ENCODE measurements at regions not wholly inside any gene's neighbourhood (a gene's known extent, or its start where the extent isn't known, plus 50 kb on each side); places are given as distances from the start of the nearest gene placed in this dataset.
"Not testable (repeated sequence)": the region's sequence is repeated elsewhere in the genome, so short reads cannot be mapped to it uniquely, and the experiment has no call there.

- H3K4me1 ChIP-seq (ENCODE audit: control insufficient read depth, extremely low read depth, insufficient read depth, low read length); H3K4me3 ChIP-seq (replicated peaks in 1 of 3; ENCODE audit: insufficient read depth in 1 of 3, low read depth in 1 of 3, low read length in 3 of 3); H3K27me3 ChIP-seq (ENCODE audit: control insufficient read depth in 2 of 2, insufficient read depth in 2 of 2, low read length in 2 of 2); H2AFZ ChIP-seq (ENCODE audit: low read depth, low read length); H3K9me3 ChIP-seq (replicated peaks; ENCODE audit: control insufficient read depth, insufficient read depth, low read length); DNase-seq (ENCODE audit: low read depth, low spot score); H3K9me1 ChIP-seq (replicated peaks; ENCODE audit: control insufficient read depth, extremely low read depth, insufficient read depth, low read length); POLR2A ChIA-PET; H3K36me3 ChIP-seq (ENCODE audit: control insufficient read depth in 2 of 2, extremely low read depth in 1 of 2, insufficient read depth in 2 of 2, low read length in 2 of 2); H3K9ac ChIP-seq (replicated peaks; ENCODE audit: extremely low read depth, insufficient read depth, low read length); H3K4me2 ChIP-seq (ENCODE audit: insufficient read depth, low read length); CTCF ChIA-PET; BruUV-seq (replicated peaks); H3K27ac ChIP-seq (ENCODE audit: insufficient read depth, low read depth, low read length); intact Hi-C loops (cut with micrococcal nuclease); H4K20me1 ChIP-seq (replicated peaks; ENCODE audit: control insufficient read depth, extremely low read depth, insufficient read depth, low read length); dilution Hi-C loops (cut with MboI; ENCODE audit: extremely low pct_ligation_motif_present, low sequenced_read_pairs): not testable (repeated sequence)
- peaks cover 60% of the 10 kb centered on the region for H3K79me2 ChIP-seq (ENCODE audit: control insufficient read depth, insufficient read depth, low read length)
- FAIRE-seq: peak; percentile 63
Observed at GRCh38 chr2:111488451-111488850, 367.7 kb downstream of the BCL2L11 start.

DNA sequence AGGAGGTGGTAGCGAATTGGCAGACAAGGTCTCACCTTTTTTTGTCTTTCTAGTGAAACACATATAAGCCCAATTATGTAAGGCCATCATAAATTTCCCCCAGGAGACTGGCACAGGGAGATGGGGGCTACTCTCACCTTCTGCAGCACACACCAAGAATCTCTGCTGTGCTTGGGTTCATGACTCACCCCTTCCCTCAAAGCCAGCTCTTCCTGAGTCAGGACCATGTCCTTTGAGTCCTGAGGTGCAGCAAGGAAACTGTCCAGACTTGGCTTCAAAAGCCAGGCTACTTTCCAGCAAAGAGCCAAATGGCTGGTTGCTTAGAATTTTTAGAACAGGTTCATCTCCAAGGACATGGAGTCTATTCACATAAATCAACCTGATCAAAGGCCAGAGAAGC is 368.7 kb downstream of the BCL2L11 start:
- Histone ChIP-seq H3K79me2 (ENCODE audit: control insufficient read depth, insufficient read depth, low read length) (peaks cover 58% of the 10 kb centered on the region), H3K27ac (ENCODE audit: insufficient read depth, low read depth, low read length) (peak overlapping the region; percentile 23)
- dilution Hi-C loops (cut with MboI; ENCODE audit: extremely low pct_ligation_motif_present, low sequenced_read_pairs); H3K27me3 ChIP-seq (ENCODE audit: control insufficient read depth in 2 of 2, insufficient read depth in 2 of 2, low read length in 2 of 2); H3K9me3 ChIP-seq (replicated peaks; ENCODE audit: control insufficient read depth, insufficient read depth, low read length); DNase-seq (ENCODE audit: low read depth, low spot score); H3K9ac ChIP-seq (replicated peaks; ENCODE audit: extremely low read depth, insufficient read depth, low read length); POLR2A ChIA-PET; H2AFZ ChIP-seq (ENCODE audit: low read depth, low read length); CTCF ChIA-PET; H3K36me3 ChIP-seq (ENCODE audit: control insufficient read depth in 2 of 2, extremely low read depth in 1 of 2, insufficient read depth in 2 of 2, low read length in 2 of 2); H3K4me3 ChIP-seq (replicated peaks in 1 of 3; ENCODE audit: insufficient read depth in 1 of 3, low read depth in 1 of 3, low read length in 3 of 3); H3K4me2 ChIP-seq (ENCODE audit: insufficient read depth, low read length); H4K20me1 ChIP-seq (replicated peaks; ENCODE audit: control insufficient read depth, extremely low read depth, insufficient read depth, low read length); H3K4me1 ChIP-seq (ENCODE audit: control insufficient read depth, extremely low read depth, insufficient read depth, low read length); intact Hi-C loops (cut with micrococcal nuclease); H3K9me1 ChIP-seq (replicated peaks; ENCODE audit: control insufficient read depth, extremely low read depth, insufficient read depth, low read length); BruUV-seq (replicated peaks): not testable (repeated sequence)
- FAIRE-seq: peak; percentile 98

- H3K9me3 ChIP-seq (replicated peaks; ENCODE audit: control insufficient read depth, insufficient read depth, low read length); CTCF ChIA-PET; H3K4me3 ChIP-seq (replicated peaks in 1 of 3; ENCODE audit: insufficient read depth in 1 of 3, low read depth in 1 of 3, low read length in 3 of 3); H3K27me3 ChIP-seq (ENCODE audit: control insufficient read depth in 2 of 2, insufficient read depth in 2 of 2, low read length in 2 of 2); H3K9me1 ChIP-seq (replicated peaks; ENCODE audit: control insufficient read depth, extremely low read depth, insufficient read depth, low read length); H4K20me1 ChIP-seq (replicated peaks; ENCODE audit: control insufficient read depth, extremely low read depth, insufficient read depth, low read length); DNase-seq (ENCODE audit: low read depth, low spot score); H3K4me2 ChIP-seq (ENCODE audit: insufficient read depth, low read length); H3K36me3 ChIP-seq (ENCODE audit: control insufficient read depth in 2 of 2, extremely low read depth in 1 of 2, insufficient read depth in 2 of 2, low read length in 2 of 2); dilution Hi-C loops (cut with MboI; ENCODE audit: extremely low pct_ligation_motif_present, low sequenced_read_pairs); H2AFZ ChIP-seq (ENCODE audit: low read depth, low read length); POLR2A ChIA-PET; BruUV-seq (replicated peaks); H3K9ac ChIP-seq (replicated peaks; ENCODE audit: extremely low read depth, insufficient read depth, low read length); H3K27ac ChIP-seq (ENCODE audit: insufficient read depth, low read depth, low read length): not testable (repeated sequence)
- Histone ChIP-seq H3K4me1 (ENCODE audit: control insufficient read depth, extremely low read depth, insufficient read depth, low read length) (peaks cover 14% of the 10 kb centered on the region), H3K79me2 (ENCODE audit: control insufficient read depth, insufficient read depth, low read length) (peaks cover 49% of the 10 kb centered on the region)
- intact Hi-C loops (cut with micrococcal nuclease): loop anchor here (5.0 kb wide), 1 partner anchor 369 kb away; the partner anchor contains the start of gene BCL2L11
- FAIRE-seq: peak; percentile 88
Observed at GRCh38 chr2:111491181-111491580, 370.5 kb downstream of the BCL2L11 start.

GRCh38 chr2:111491614-111492013 is 370.9 kb downstream of the BCL2L11 start:
- H4K20me1 ChIP-seq (replicated peaks; ENCODE audit: control insufficient read depth, extremely low read depth, insufficient read depth, low read length); FAIRE-seq; H3K9me1 ChIP-seq (replicated peaks; ENCODE audit: control insufficient read depth, extremely low read depth, insufficient read depth, low read length); H2AFZ ChIP-seq (ENCODE audit: low read depth, low read length); H3K9ac ChIP-seq (replicated peaks; ENCODE audit: extremely low read depth, insufficient read depth, low read length); H3K36me3 ChIP-seq (ENCODE audit: control insufficient read depth in 2 of 2, extremely low read depth in 1 of 2, insufficient read depth in 2 of 2, low read length in 2 of 2); H3K27me3 ChIP-seq (ENCODE audit: control insufficient read depth in 2 of 2, insufficient read depth in 2 of 2, low read length in 2 of 2); H3K4me3 ChIP-seq (replicated peaks in 1 of 3; ENCODE audit: insufficient read depth in 1 of 3, low read depth in 1 of 3, low read length in 3 of 3); CTCF ChIA-PET; DNase-seq (ENCODE audit: low read depth, low spot score); H3K9me3 ChIP-seq (replicated peaks; ENCODE audit: control insufficient read depth, insufficient read depth, low read length); dilution Hi-C loops (cut with MboI; ENCODE audit: extremely low pct_ligation_motif_present, low sequenced_read_pairs); POLR2A ChIA-PET: not testable (repeated sequence)
- intact Hi-C loops (cut with micrococcal nuclease): loop anchor here (5.0 kb wide), 1 partner anchor 369 kb away; the partner anchor contains the start of gene BCL2L11
- H3K79me2 ChIP-seq (ENCODE audit: control insufficient read depth, insufficient read depth, low read length): peaks cover 46% of the 10 kb centered on the region
- BruUV-seq (replicated peaks): TSS peak; percentile 25
- peak overlapping the region; percentile 51 for H3K4me2 ChIP-seq (ENCODE audit: insufficient read depth, low read length)
- H3K4me1 ChIP-seq (ENCODE audit: control insufficient read depth, extremely low read depth, insufficient read depth, low read length): peaks cover 16% of the 10 kb centered on the region
- H3K27ac ChIP-seq (ENCODE audit: insufficient read depth, low read depth, low read length): peak overlapping the region; percentile 53
